ENCODE measurements at regions not wholly inside any gene's neighbourhood (a gene's known extent, or its start where the extent isn't known, plus 50 kb on each side); places are given as distances from the start of the nearest gene placed in this dataset.

DNA sequence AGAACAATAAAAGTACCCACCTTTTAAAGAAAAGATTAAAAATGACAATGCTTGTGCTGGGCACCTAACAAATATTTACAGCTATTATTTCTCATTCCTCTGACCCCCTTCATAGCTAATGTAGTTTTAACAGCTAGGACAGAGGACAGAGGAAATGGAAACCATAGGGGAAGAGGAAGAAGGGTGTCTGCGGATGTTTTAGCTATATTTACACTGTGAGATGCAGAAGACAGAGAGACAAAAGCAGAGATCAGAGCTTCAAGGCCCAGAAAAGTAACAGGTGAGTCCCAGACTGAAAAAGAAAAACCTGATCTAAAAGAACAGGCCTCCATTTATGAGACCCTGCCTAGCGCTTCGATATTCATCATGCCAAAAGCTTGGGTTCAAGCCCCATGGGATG, 72.0 kb downstream of the ZNF281 start:
- no peak for TF ChIP-seq POLR2A (IDR thresholded peaks at IDR 0.05)
- TF ChIP-seq, protein P1, sequence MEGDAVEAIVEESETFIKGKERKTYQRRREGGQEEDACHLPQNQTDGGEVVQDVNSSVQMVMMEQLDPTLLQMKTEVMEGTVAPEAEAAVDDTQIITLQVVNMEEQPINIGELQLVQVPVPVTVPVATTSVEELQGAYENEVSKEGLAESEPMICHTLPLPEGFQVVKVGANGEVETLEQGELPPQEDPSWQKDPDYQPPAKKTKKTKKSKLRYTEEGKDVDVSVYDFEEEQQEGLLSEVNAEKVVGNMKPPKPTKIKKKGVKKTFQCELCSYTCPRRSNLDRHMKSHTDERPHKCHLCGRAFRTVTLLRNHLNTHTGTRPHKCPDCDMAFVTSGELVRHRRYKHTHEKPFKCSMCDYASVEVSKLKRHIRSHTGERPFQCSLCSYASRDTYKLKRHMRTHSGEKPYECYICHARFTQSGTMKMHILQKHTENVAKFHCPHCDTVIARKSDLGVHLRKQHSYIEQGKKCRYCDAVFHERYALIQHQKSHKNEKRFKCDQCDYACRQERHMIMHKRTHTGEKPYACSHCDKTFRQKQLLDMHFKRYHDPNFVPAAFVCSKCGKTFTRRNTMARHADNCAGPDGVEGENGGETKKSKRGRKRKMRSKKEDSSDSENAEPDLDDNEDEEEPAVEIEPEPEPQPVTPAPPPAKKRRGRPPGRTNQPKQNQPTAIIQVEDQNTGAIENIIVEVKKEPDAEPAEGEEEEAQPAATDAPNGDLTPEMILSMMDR (IDR thresholded peaks at IDR 0.05) = no peak
